ENCODE measurements at regions not wholly inside any gene's neighbourhood (a gene's known extent, or its start where the extent isn't known, plus 50 kb on each side); places are given as distances from the start of the nearest gene placed in this dataset.

GRCh38 chr16:24668481-24669061 lies 60.9 kb upstream of the TNRC6A start:
- no peak overlapping the region for H3K4me3 ChIP-seq (replicated peaks; ENCODE audit: low read depth, low read length)
- no peak for DNase-seq (ENCODE audit: extremely low read depth, low read depth)
- no peak for TF ChIP-seq CTCF (IDR thresholded peaks at IDR 0.05; ENCODE audit: low read depth, low read length, missing control alignments)

- H3K4me3 ChIP-seq (replicated peaks; ENCODE audit: low read depth, low read length), result 0 out of 2 replicates have a peak overlapping the region, but pooled peaks have one; percentile 18
- peak; percentile 78 for DNase-seq (ENCODE audit: extremely low read depth, low read depth)
- no peak for TF ChIP-seq CTCF (IDR thresholded peaks at IDR 0.05; ENCODE audit: low read depth, low read length, missing control alignments)
Measured at GRCh38 chr16:24670623-24671454, 58.6 kb upstream of the TNRC6A start.

- DNase-seq (ENCODE audit: extremely low read depth, low read depth), result no peak
- TF ChIP-seq CTCF (IDR thresholded peaks at IDR 0.05; ENCODE audit: low read depth, low read length, missing control alignments), result no peak
- no peak overlapping the region for H3K4me3 ChIP-seq (replicated peaks; ENCODE audit: low read depth, low read length)
Measured at GRCh38 chr16:24671455-24671954, 57.9 kb upstream of the TNRC6A start.

- H3K4me3 ChIP-seq (replicated peaks; ENCODE audit: low read depth, low read length), result no peak overlapping the region
- TF ChIP-seq CTCF (IDR thresholded peaks at IDR 0.05; ENCODE audit: low read depth, low read length, missing control alignments), result no peak
- DNase-seq (ENCODE audit: extremely low read depth, low read depth), result no peak
Measured at GRCh38 chr16:24673155-24673554, 56.3 kb upstream of the TNRC6A start.

GRCh38 chr16:24674877-24675276 lies 54.6 kb upstream of the TNRC6A start:
- no peak overlapping the region for H3K4me3 ChIP-seq (replicated peaks; ENCODE audit: low read depth, low read length)
- TF ChIP-seq CTCF (IDR thresholded peaks at IDR 0.05; ENCODE audit: low read depth, low read length, missing control alignments), result no peak
- no peak for DNase-seq (ENCODE audit: extremely low read depth, low read depth)

GRCh38 chr16:24677388-24677787 lies 52.1 kb upstream of the TNRC6A start:
- TF ChIP-seq CTCF (IDR thresholded peaks at IDR 0.05; ENCODE audit: low read depth, low read length, missing control alignments), result no peak
- H3K4me3 ChIP-seq (replicated peaks; ENCODE audit: low read depth, low read length), result no peak overlapping the region
- no peak for DNase-seq (ENCODE audit: extremely low read depth, low read depth)
